ENCODE measurements at regions not wholly inside any gene's neighbourhood (a gene's known extent, or its start where the extent isn't known, plus 50 kb on each side); places are given as distances from the start of the nearest gene placed in this dataset.
"Not testable (repeated sequence)": the region's sequence is repeated elsewhere in the genome, so short reads cannot be mapped to it uniquely, and the experiment has no call there.

DNA sequence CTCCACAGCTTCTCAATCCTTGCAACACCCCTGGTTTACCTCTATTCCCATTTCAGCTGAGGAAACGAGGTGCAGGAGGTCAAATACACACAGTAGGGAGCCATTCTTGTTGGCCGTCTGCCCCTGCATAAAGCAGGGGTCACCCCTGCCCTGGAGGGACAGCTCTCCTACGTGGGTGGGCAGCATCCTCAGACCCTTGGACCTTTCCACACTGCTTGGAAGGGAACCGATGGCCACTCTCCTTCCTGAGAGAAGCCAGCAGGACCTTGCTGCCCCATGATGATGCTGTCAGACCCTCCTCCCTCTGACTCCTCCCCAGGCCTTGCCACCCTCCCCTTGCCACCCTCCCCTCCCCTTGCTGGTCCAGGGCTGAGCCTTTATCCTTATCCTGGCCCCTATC, 121.1 kb upstream of the SYT13 start:
- no peak for DNase-seq (ENCODE audit: low spot score)

DNA sequence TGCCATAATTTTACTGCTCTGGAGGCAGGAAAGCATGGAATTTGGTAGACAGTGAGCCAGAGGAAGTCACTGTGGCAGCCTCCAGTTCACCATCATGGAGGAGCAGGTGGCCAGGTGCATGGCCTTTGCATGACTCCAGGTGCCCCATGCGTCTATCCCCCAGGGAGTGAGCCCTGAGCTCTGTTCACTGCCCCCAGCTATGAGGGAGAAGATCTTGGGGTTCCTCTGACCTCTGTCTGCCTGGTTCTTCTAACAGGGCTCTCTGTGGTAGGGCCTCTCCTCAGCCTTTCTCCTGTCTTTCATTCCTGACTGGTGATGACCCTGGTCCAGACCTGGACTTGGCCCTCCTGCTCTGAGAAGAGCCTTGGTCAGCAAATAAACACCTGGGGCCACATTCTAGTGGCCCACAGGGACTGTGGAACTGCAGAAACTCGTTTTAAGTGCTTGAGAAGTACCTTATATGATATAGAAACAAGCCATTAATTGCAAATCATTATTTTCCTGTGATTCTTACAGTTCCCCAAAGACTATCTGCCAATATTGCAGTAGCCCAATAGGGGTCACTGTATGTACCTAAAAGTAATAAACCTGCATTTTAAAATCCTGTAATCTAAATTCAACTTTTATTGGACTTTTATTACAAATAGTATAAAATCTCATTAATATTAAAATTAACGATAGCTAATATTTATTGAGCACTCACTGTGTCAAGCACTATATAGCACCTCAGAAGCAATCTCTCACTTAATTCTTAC, 120.0 kb upstream of the SYT13 start:
- DNase-seq (ENCODE audit: low spot score), result no peak

DNA sequence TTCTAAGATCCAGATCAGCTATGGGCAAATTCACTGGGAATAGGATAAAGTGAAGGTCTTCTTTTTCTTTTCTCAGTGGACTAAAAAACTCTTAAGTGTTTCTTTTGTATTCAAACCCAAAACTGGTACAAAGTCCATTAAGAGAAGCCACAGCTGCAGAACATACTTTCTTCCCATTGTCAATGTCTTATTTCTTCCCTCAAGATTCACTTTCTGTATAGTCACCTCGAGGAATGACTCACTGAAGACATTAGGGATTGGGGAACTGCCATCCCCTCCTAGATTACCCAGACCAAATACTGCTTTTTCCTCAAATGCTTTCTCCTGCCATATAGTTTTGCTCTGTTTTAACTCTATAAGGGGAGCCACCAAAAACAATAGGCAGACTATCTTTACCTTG, 117.4 kb upstream of the SYT13 start:
- not testable (repeated sequence) for DNase-seq (ENCODE audit: low spot score)

DNA sequence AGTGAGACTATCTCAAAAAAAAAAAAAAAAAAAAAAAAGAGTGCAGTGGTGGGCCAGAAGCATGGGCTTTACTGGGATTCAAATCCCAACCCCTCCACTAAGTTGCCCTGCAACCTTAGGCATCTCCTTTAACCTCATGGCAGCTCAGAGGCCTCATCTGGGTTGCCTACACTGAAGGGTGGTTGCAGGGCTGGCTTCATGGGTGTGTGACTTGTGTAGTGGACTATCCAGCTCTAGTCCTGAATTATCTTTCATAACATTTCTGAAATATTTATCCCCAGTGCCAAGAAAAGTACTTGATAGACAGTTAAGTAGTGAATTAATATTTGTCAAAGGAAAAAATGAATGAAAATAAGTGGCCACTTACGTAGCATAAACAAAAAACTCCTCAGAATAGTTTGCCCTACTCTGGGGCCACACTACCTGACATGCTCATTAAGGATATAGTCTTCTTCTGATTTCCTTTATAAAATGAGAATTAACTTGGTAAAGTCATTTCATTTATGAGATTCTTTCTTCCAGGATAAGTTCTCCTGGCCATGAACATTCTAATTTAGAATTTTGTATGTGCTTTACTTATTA, 116.0 kb upstream of the SYT13 start:
- DNase-seq (ENCODE audit: low spot score), result no peak

DNA sequence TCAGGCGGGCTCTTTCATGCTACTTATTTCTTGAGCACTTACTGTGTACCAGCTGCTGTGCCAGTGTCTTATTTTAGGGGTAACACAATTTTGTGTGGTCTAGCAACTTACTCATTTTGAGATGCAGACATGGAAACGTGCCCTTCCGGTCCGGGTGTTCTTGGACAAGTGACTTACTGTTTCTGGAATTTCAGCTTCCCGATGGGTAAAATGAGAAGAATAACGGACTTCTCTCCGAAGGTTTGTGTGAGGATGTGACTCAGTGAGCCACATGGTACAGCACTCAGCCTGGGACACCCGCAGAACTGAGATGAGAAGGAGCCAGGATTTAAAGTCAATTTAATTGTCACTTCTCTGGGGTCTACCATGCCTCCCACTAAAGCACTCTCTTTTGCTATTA, 114.5 kb upstream of the SYT13 start:
- DNase-seq (ENCODE audit: low spot score), result no peak

DNA sequence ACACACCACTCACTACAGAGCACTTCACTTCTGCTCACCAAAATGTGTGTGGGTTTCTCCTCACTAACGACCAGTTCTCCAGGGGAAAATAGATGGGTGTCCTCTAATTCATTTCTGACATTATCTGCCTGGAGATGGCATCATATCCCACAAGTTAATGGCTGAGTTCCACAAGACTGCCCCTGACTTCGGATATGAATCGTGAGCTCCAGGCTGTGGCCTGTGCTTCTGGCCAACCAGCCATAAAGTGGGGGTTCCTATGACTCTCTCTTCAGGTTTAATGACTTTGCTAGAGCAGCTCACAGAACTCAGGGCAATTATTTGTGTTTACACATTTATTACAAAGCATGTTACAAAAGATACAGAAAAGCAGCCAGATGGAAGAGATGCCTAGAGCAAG, 113.0 kb upstream of the SYT13 start:
- no peak for DNase-seq (ENCODE audit: low spot score)

DNA sequence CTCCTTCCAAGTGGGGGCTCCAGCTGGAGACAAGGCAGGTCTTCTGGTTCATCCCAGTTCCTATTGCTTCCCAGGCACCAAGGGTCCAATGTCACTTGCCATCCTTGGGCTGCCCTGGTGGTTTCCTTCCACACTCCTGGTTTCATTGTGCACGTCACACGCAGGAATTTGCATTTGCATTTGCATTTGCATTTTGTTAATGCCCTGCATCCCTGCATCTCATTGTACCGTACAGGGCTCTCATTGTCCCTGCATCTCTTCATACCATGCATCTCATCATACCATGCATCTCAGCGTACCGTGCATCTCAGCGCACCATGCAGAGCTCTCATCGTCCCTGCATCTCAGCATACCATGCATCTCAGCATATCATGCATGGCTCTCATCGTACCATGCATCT, 112.2 kb upstream of the SYT13 start:
- DNase-seq (ENCODE audit: low spot score), result no peak

DNA sequence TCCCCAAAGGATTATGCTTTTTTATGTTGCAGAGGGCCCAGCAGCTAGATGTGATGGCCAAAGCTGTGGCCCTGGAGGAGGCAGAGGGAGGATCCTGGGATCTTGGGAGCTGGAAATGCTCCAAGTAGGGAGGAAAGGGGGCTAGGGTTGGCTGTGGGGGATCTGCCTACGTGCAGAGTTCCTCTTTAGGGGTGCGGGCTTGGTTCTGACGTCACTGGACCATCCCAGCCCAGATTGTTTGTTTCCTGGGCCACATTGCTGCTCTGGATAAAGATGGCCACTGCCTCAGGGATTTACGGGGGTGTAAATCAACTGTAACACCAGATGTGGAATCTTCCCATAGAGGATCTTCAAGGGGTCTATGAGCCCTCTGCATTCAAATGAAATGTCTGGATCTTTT, 110.3 kb upstream of the SYT13 start:
- DNase-seq (ENCODE audit: low spot score), result no peak

DNA sequence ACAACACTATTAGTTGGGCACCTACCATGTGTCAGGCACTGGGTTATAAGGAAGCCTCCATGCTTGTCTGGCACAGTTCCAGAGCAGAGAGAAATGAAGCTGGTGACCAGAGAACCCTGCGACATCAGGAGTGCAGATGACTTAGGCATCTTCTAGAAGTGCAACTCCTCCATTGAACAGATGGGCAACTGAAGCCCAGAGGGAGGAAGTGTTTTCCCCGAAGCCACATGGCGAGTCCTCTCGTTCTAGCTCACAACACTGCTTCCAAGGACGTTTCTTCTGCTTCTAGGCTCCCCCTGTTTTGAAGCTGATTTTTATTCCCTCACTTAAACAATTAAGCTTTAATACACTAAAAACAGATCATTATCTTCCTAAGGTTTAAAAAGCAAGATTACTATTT, 109.8 kb upstream of the SYT13 start:
- DNase-seq (ENCODE audit: low spot score), result no peak

DNA sequence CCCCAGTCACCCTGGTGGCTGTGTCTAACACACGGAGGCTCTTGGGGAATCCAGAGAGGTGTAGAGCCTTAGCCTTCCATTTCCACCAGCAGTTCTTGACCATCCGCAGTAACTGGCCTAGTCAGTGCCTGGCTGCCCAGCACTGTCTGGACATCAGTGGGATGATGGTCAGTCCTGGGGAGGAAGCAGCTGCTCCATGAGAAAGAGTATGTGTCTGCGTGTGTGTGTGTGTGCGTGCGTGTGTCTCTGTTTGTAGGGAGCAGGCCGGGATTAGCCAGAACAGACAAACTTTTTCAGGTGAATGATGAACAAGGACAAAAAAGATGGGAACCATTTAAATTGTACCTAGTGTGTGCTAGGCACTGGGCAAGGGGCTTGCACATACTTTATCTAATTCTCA, 109.3 kb upstream of the SYT13 start:
- DNase-seq (ENCODE audit: low spot score), result no peak

DNA sequence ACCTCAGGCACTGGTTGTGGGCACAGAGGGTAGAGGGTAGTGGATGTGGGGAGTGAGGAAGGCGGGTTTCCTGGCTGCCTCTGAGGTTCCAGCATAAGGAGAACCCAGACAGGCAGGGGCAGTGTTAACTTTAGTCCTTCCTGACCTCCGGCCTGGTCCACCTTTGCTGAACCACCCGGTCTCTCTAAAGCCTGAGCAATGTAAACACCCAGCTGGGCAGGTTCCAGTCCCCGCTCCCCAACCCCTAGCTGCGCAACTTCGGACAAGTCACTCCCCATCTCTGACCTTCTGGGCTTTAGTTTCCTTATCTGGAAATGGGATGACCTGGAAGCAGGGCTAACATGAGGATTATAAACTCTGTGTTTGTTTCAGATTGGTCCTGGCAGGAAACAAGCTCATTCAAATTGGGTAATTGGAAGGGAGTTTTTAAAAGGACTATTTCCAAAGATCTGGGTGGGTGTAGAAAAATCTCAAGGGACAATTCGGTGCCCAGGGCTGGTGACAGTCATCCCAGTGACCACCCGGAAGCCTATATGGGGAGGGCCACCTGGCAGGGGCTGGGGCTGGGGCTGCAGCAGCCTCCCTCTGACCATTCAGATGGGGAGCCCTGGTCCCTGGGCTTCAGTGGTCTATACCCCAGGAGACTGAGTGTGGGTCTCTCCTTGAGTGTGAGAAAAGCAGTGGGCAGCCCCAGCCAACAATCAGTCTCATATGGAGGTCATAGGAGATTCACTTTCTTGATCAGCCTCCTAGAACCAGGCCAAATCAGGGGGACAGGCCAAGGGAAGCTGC, 108.3 kb upstream of the SYT13 start:
- no peak for DNase-seq (ENCODE audit: low spot score)

DNA sequence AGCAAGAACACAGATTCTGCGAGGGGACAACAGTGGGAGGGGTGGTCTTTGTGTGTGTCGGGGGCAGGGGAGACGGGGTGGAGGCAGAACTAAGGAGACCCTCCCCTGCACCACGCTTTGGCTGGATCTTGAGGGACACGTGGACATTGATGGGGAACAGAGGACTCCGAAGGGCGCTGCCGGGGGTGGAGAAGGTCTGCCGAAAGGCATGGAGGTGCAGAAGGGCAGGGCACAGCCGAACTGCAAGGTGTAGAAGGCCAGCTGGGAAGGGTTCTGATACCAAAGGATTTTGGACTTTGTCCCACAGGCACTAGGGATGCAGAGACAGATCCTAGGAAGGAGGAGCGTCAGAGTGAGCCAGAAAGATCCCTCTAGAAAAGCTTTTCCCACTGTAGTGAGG, 107.7 kb upstream of the SYT13 start:
- no peak for DNase-seq (ENCODE audit: low spot score)

DNA sequence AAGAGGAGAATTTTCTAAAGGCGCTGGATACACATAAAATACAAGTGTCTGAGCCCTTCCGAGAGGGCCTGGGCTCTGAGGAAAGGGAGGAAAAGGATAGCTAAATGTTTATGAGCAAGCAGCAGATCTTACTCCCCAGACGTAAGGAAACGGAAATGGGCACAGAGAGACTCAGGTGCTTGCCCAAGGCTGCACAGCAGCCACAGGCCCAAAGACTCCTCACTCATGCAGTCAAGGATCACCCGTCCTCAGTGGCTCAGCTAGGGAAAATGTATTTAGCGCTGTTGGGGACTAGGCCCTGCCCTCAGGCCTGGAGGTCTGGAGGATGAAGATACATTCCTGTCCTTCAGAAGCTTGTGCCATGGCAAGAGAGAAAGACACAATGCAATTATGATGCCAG, 107.2 kb upstream of the SYT13 start:
- no peak for DNase-seq (ENCODE audit: low spot score)

DNA sequence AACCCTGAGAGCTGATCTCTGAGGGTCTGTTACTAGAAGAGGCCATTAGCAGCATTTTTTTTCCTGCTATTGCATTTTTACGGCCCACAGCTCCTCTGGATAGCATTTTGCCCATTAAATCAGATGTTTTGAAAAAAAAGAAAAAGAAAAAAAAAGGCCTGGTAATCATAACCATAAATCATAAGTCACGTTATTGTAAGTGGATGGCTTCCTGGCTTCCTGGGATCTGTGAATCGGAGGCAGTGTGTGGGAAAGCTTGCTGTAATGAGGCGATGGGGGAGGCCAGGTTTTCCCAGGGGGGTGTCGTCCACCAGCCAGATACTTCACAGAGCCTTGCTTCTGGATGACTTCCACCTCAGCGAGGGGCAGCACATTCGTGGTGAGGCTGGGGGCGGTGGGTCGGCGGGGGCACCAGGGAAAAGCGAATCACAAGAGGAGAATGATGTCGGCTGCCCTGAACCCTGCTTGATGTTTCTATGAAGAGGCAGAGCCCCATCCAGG, 106.5 kb upstream of the SYT13 start:
- DNase-seq (ENCODE audit: low spot score), result no peak

DNA sequence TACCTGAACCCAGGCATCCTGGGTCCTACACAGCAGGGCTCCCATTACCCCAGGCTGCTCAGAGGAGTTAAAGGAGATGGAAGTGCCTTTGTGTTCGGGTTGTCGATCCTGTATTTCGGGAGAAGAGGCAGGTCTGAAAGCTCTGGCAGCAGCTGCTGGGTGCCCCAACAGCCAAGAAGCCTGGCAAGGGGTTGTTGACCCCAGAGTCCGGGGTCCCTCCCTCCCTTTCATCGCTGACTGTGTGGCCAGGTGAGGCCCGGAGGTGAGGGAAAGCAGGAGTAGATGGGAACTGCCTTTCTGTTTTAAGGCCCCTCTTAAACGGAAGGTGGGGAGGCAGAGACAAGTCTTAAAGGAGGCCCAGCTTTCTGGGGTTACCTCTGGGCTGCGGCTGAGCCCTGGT, 106.0 kb upstream of the SYT13 start:
- DNase-seq (ENCODE audit: low spot score), result no peak

DNA sequence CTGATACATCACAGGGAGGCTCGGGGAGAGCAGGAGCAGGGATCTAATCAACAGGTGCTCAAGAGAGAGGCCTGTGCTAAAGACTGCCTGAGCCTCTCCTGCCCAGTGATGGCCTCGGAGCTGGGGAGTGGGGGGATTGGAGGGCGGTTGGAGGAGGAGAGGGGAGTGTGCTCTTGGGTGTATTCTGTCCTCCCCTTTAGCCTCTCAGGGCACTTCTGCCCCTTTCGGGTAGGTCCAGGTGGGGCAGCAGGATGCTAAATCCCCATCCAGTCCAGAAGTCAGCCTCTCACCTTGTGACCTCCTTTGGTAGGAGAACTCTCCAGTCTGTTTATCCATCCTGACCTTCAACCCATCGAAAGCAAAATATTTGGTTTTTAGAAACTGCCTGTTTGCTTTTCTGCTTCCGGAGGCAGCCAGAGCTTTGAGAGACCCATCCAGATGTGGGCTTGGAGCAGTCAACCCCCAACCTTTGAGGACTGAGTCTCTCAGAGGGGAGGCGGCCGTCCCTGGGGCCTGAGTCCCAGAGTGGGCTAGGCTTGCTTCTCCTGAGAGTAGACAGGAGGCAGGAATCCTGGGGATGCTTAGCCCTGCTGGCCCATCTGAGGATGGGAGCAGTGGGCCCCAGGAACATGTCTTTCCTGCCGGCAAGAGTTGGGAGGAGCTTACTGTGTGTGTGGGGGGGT, 105.2 kb upstream of the SYT13 start:
- no peak for DNase-seq (ENCODE audit: low spot score)

DNA sequence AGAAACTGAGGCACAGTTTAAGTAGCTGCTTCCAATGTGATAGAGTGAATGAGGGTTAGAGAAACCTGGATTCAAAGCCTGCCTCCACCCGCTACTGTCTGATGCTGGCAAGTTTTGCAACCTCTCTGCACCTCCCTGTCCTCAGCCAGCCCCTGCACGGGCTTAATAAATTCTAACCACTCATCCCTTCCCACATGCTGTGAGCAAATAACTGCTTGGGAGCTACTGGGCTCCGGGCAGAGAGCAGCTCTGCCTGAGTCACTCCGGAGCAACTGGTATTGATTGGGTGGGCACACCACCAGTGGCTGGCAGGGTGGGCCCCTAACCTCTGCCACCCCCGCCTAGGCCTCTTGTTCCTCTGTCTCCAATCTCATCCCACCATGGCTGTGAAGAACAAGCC, 104.3 kb upstream of the SYT13 start:
- DNase-seq (ENCODE audit: low spot score), result no peak

DNA sequence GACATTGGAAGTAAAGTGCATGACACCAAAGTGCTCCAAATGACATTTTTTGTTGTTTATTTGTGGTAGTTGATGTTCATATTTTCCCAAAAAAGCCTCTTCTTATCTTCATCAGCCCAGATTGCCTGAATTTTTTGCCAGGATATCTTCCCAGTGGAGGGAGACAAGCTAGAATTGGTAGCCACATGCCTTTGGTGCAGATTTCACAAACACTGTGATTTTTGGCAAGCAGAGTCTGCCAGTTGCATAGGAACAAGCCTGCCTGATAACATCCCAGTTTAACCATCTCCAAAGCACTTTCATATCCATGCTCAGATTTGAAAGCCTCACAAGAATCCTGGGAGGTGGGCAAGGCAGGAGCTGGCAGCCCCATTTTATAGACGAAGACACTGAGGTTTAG, 102.3 kb upstream of the SYT13 start:
- DNase-seq (ENCODE audit: low spot score), result no peak

DNA sequence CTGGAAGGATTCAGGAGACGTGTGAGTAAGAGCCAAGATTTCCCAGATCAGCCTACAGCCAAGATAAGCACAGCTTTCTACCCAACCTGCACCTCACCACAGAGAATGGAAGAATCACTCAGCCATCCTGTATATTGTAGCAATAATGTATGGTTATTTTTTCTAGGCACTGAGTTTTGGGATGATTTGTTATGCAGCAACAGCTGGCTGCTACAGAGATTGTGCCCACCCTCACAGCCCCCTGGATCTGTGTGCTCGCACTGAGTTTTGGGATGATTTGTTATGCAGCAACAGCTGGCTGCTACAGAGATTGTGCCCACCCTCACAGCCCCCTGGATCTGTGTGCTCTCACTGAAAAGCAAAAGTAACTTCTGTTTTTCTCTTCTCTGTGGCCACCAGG, 101.7 kb upstream of the SYT13 start:
- not testable (repeated sequence) for DNase-seq (ENCODE audit: low spot score)

DNA sequence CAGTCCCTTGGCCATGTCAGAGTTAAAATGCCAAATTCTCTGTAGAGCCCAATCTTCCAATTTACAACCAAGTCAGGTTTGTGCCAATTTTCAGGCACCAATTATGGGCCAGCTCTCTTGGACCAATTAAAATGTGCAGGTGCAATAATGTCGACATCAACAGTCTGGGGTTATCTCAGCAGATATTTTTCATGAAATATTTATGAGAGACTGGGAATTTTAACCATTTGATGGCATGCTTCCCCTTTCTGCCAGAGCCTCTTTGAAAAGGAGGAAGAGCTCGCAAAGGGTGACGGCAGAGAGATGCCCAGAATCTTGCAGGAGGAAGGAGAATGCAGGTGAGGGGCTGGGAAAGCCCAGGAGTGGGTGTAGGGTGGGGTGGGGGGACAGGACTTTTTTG, 100.8 kb upstream of the SYT13 start:
- DNase-seq (ENCODE audit: low spot score), result no peak

DNA sequence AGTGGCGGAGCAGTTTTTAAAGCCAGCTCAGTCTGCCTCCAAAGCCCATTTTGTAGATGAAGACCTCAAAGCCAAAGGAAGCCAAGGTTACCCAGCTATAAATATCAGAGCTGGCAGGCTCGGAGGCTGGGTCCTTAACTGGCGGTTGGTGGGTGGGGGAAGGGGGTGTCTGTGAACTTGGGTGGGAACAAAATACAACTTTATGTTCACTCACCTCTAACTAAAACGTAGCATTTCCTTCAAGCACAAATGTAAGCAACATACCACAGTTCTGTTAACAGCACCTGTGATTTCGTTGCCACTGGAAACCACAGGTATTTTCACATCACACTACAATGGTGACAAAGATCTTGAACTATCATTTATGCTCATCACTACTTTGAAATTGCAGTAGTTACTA, 99.7 kb upstream of the SYT13 start:
- no peak for DNase-seq (ENCODE audit: low spot score)

DNA sequence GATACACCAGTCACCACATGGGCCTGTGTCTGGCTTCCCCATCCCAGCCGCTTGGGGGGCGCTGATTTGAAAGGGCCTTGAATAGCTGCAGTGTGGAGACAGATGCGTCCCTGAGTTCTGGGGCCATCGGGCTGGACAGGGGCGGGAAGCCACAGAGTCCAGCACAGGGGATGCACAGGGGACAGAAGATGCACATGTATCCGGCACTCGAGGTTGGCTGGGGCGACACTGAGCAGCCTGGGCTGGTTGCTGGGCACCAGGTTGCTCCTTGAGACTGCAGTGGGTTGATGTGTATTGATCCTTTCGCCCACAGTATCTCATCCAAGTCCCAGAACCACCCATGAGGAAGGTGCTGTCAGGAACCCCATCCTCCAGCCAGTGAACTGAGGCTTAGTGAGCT, 99.3 kb upstream of the SYT13 start:
- DNase-seq (ENCODE audit: low spot score), result no peak
